Upper lobe of left lung (tissue), 4 donors: ENCODE measurements at regions not wholly inside any gene's neighbourhood (a gene's known extent, or its start where the extent isn't known, plus 50 kb on each side); places are given as distances from the start of the nearest gene placed in this dataset.

ENCODE experiments used
- CTCF ChIP-seq, 6 experiments: fragments of 450-650 bp in 4 of 6; fragments of 200-600 bp in 2 of 6; sonication (generic) in 2 of 6; IDR thresholded peaks; one replicate each; pipeline ENCODE4 v1.5.1; 2016 to 2019; ENCODE audit warnings: antibody characterized with exemption in 6 of 6
- POLR2A ChIP-seq, 4 donors: fragments of 450-650 bp; IDR thresholded peaks; one replicate each; pipeline ENCODE4 v1.5.1; 2016 to 2017; ENCODE audit warnings: antibody characterized with exemption in 4 of 4, mild to moderate bottlenecking in 2 of 4

- TF ChIP-seq CTCF (IDR thresholded peaks at IDR 0.05), result no peak
- no peak for TF ChIP-seq POLR2A (IDR thresholded peaks at IDR 0.05)
These were observed 142.5 kb downstream of the LRIG3 start for GRCh38 chr12:58777815-58778214.
